ENCODE measurements at regions not wholly inside any gene's neighbourhood (a gene's known extent, or its start where the extent isn't known, plus 50 kb on each side); places are given as distances from the start of the nearest gene placed in this dataset.

GRCh38 chr10:120345186-120345585 is 111.8 kb upstream of the PLPP4 start:
- no peaks in the 10 kb centered on the region for H3K4me1 ChIP-seq (ENCODE audit: control insufficient read depth in 2 of 2, insufficient read depth in 2 of 2, low read length in 2 of 2)
- H3K9me3 ChIP-seq (ENCODE audit: control insufficient read depth in 2 of 2, insufficient read depth in 1 of 2, low read length in 1 of 2), result no peaks in the 10 kb centered on the region
- no peak overlapping the region for H3K27ac ChIP-seq (ENCODE audit: low read depth in 1 of 2, low read length in 1 of 2)
- H3K27me3 ChIP-seq (ENCODE audit: control insufficient read depth in 2 of 2, insufficient read depth in 1 of 2, low read length in 1 of 2), result no peaks in the 10 kb centered on the region
- H3K4me3 ChIP-seq (ENCODE audit: low read length in 2 of 2), result no peak overlapping the region
- H3K36me3 ChIP-seq (ENCODE audit: control insufficient read depth in 2 of 2, insufficient read depth in 2 of 2, low read length in 1 of 2), result no peaks in the 10 kb centered on the region
- 65% methylated on average over 2 of the region's 2 CpGs for WGBS
- DNase-seq (ENCODE audit: low read depth in 6 of 9, low spot score in 9 of 9), result no peak

DNA sequence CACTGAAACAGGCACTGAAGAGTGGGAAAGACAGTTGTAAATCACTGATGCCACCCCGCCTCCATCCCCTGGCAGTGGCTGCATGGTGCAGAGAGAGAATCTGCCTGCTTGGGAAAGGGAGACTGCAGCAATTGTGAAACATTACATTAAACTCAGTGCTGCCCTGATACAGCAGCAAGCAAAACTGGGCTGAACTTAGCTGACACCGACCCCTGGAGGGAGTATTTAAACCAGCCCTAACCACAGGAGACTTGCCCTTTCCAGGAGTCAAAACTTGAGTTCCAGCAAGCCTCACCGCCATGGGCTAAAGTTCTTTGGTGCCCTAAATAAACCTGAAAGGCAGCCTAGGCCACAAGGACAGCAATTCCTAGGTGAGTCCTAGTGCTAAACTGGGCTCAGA is 109.4 kb upstream of the PLPP4 start:
- no peaks in the 10 kb centered on the region for H3K9me3 ChIP-seq (ENCODE audit: control insufficient read depth in 2 of 2, insufficient read depth in 1 of 2, low read length in 1 of 2)
- DNase-seq (ENCODE audit: low read depth in 6 of 9, low spot score in 9 of 9), result no peak
- 51% methylated on average over 3 of the region's 3 CpGs for WGBS

DNA sequence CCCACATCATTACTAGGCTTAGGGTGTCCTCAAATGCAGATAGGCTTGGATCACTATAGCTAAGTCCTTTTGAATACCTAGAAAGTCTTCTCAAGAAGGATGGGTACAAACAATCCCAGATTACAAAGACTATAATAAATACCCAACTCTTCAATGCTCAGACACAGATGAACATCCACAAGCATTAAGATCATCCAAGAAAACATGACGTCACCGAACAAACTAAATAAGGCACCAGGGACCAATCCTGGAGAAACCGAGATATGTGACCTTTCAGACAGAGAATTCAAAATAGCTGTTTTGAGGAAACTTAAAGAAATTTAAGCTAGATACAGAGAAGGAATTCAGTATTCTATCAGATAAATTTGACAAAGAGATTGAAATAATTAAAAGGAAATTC is 108.0 kb upstream of the PLPP4 start:
- Histone ChIP-seq H3K9me3 (ENCODE audit: control insufficient read depth in 2 of 2, insufficient read depth in 1 of 2, low read length in 1 of 2) (no peaks in the 10 kb centered on the region), H3K27me3 (ENCODE audit: control insufficient read depth in 2 of 2, insufficient read depth in 1 of 2, low read length in 1 of 2) (no peaks in the 10 kb centered on the region), H3K36me3 (ENCODE audit: control insufficient read depth in 2 of 2, insufficient read depth in 2 of 2, low read length in 1 of 2) (no peaks in the 10 kb centered on the region), H3K4me3 (ENCODE audit: low read length in 2 of 2) (no peak overlapping the region), H3K4me1 (ENCODE audit: control insufficient read depth in 2 of 2, insufficient read depth in 2 of 2, low read length in 2 of 2) (no peaks in the 10 kb centered on the region), H3K27ac (ENCODE audit: low read depth in 1 of 2, low read length in 1 of 2) (no peak overlapping the region)
- DNase-seq (ENCODE audit: low read depth in 6 of 9, low spot score in 9 of 9), result no peak
- 98% methylated on average over 3 of the region's 3 CpGs for WGBS

More for the DNA sequence above, 109.4 kb upstream of the PLPP4 start:
- Histone ChIP-seq H3K36me3 (ENCODE audit: control insufficient read depth in 2 of 2, insufficient read depth in 2 of 2, low read length in 1 of 2) (no peaks in the 10 kb centered on the region), H3K27ac (ENCODE audit: low read depth in 1 of 2, low read length in 1 of 2) (no peak overlapping the region), H3K4me3 (ENCODE audit: low read length in 2 of 2) (no peak overlapping the region), H3K27me3 (ENCODE audit: control insufficient read depth in 2 of 2, insufficient read depth in 1 of 2, low read length in 1 of 2) (no peaks in the 10 kb centered on the region), H3K4me1 (ENCODE audit: control insufficient read depth in 2 of 2, insufficient read depth in 2 of 2, low read length in 2 of 2) (no peaks in the 10 kb centered on the region)

GRCh38 chr10:120355425-120355824 is 101.6 kb upstream of the PLPP4 start:
- Histone ChIP-seq H3K27ac (ENCODE audit: low read depth in 1 of 2, low read length in 1 of 2) (no peak overlapping the region), H3K27me3 (ENCODE audit: control insufficient read depth in 2 of 2, insufficient read depth in 1 of 2, low read length in 1 of 2) (no peaks in the 10 kb centered on the region), H3K4me1 (ENCODE audit: control insufficient read depth in 2 of 2, insufficient read depth in 2 of 2, low read length in 2 of 2) (no peaks in the 10 kb centered on the region), H3K36me3 (ENCODE audit: control insufficient read depth in 2 of 2, insufficient read depth in 2 of 2, low read length in 1 of 2) (no peaks in the 10 kb centered on the region), H3K9me3 (ENCODE audit: control insufficient read depth in 2 of 2, insufficient read depth in 1 of 2, low read length in 1 of 2) (no peaks in the 10 kb centered on the region), H3K4me3 (ENCODE audit: low read length in 2 of 2) (no peak overlapping the region)
- DNase-seq (ENCODE audit: low read depth in 6 of 9, low spot score in 9 of 9), result no peak
- WGBS, result 95% methylated on average over 2 of the region's 2 CpGs

- Histone ChIP-seq H3K9me3 (ENCODE audit: control insufficient read depth in 2 of 2, insufficient read depth in 1 of 2, low read length in 1 of 2) (no peaks in the 10 kb centered on the region), H3K27ac (ENCODE audit: low read depth in 1 of 2, low read length in 1 of 2) (no peak overlapping the region), H3K4me3 (ENCODE audit: low read length in 2 of 2) (no peak overlapping the region), H3K4me1 (ENCODE audit: control insufficient read depth in 2 of 2, insufficient read depth in 2 of 2, low read length in 2 of 2) (no peaks in the 10 kb centered on the region), H3K27me3 (ENCODE audit: control insufficient read depth in 2 of 2, insufficient read depth in 1 of 2, low read length in 1 of 2) (no peaks in the 10 kb centered on the region), H3K36me3 (ENCODE audit: control insufficient read depth in 2 of 2, insufficient read depth in 2 of 2, low read length in 1 of 2) (no peaks in the 10 kb centered on the region)
- WGBS, result 88% methylated on average over 3 of the region's 3 CpGs
- DNase-seq (ENCODE audit: low read depth in 6 of 9, low spot score in 9 of 9), result no peak
These were observed 96.5 kb upstream of the PLPP4 start for GRCh38 chr10:120360571-120360970.

GRCh38 chr10:120365872-120366271 is 91.2 kb upstream of the PLPP4 start:
- no peaks in the 10 kb centered on the region for H3K4me1 ChIP-seq (ENCODE audit: control insufficient read depth in 2 of 2, insufficient read depth in 2 of 2, low read length in 2 of 2)
- H3K27ac ChIP-seq (ENCODE audit: low read depth in 1 of 2, low read length in 1 of 2), result no peak overlapping the region
- DNase-seq (ENCODE audit: low read depth in 6 of 9, low spot score in 9 of 9), result no peak
- WGBS, result 92% methylated on average over 5 of the region's 5 CpGs
- H3K36me3 ChIP-seq (ENCODE audit: control insufficient read depth in 2 of 2, insufficient read depth in 2 of 2, low read length in 1 of 2), result no peaks in the 10 kb centered on the region
- H3K9me3 ChIP-seq (ENCODE audit: control insufficient read depth in 2 of 2, insufficient read depth in 1 of 2, low read length in 1 of 2), result no peaks in the 10 kb centered on the region
- H3K4me3 ChIP-seq (ENCODE audit: low read length in 2 of 2), result no peak overlapping the region
- no peaks in the 10 kb centered on the region for H3K27me3 ChIP-seq (ENCODE audit: control insufficient read depth in 2 of 2, insufficient read depth in 1 of 2, low read length in 1 of 2)

- H3K36me3 ChIP-seq (ENCODE audit: control insufficient read depth in 2 of 2, insufficient read depth in 2 of 2, low read length in 1 of 2), result no peaks in the 10 kb centered on the region
- no peak for DNase-seq (ENCODE audit: low read depth in 6 of 9, low spot score in 9 of 9)
- H3K27ac ChIP-seq (ENCODE audit: low read depth in 1 of 2, low read length in 1 of 2), result no peak overlapping the region
- no peak overlapping the region for H3K4me3 ChIP-seq (ENCODE audit: low read length in 2 of 2)
- WGBS, result 84% methylated on average over 3 of the region's 3 CpGs
- H3K9me3 ChIP-seq (ENCODE audit: control insufficient read depth in 2 of 2, insufficient read depth in 1 of 2, low read length in 1 of 2), result no peaks in the 10 kb centered on the region
- H3K27me3 ChIP-seq (ENCODE audit: control insufficient read depth in 2 of 2, insufficient read depth in 1 of 2, low read length in 1 of 2), result no peaks in the 10 kb centered on the region
- H3K4me1 ChIP-seq (ENCODE audit: control insufficient read depth in 2 of 2, insufficient read depth in 2 of 2, low read length in 2 of 2), result no peaks in the 10 kb centered on the region
These were observed 89.7 kb upstream of the PLPP4 start for GRCh38 chr10:120367341-120367740.

DNA sequence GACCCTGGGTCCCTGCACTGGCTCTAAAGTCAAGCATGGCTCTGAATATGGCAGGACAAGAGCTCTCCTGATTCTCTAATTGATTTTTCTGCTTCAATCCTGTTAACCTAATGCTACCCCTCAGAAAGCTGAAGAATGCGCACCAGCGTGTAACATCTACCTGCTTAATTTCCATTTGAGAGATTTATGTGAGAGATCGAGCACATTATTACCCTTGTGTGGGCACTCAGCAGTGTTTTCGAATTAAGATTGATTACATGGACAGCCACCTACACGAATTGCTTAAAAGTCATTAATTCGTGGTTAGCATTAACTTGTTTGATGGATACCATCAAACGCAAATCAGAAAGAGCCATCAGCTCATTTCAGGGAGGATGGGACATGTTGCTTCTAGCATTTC is 88.7 kb upstream of the PLPP4 start:
- Histone ChIP-seq H3K4me1 (ENCODE audit: control insufficient read depth in 2 of 2, insufficient read depth in 2 of 2, low read length in 2 of 2) (no peaks in the 10 kb centered on the region), H3K27me3 (ENCODE audit: control insufficient read depth in 2 of 2, insufficient read depth in 1 of 2, low read length in 1 of 2) (no peaks in the 10 kb centered on the region), H3K36me3 (ENCODE audit: control insufficient read depth in 2 of 2, insufficient read depth in 2 of 2, low read length in 1 of 2) (no peaks in the 10 kb centered on the region), H3K27ac (ENCODE audit: low read depth in 1 of 2, low read length in 1 of 2) (no peak overlapping the region), H3K9me3 (ENCODE audit: control insufficient read depth in 2 of 2, insufficient read depth in 1 of 2, low read length in 1 of 2) (no peaks in the 10 kb centered on the region), H3K4me3 (ENCODE audit: low read length in 2 of 2) (no peak overlapping the region)
- no peak for DNase-seq (ENCODE audit: low read depth in 6 of 9, low spot score in 9 of 9)
- WGBS, result 87% methylated on average over 7 of the region's 7 CpGs

DNA sequence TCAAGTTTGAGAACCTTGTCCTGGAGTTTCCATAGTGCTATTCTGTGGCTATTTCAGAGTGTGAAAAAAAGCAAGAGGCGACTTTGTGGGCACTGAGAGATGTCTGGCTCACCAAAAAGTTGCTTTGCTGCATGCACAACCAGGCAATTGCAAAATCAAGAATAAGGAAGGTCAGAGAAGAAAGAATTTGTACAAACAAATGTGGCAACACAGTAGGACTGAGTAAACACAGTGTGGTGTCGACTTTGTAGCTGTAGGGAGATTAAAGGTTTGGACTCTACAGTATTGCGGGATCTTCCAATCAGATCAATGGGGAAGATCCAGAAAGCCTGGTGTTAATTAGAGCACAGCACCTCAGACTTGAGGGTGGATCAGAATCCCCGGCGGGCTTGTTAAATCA is 88.1 kb upstream of the PLPP4 start:
- no peak for DNase-seq (ENCODE audit: low read depth in 6 of 9, low spot score in 9 of 9)
- WGBS, result 78% methylated on average over 5 of the region's 5 CpGs
- Histone ChIP-seq H3K27me3 (ENCODE audit: control insufficient read depth in 2 of 2, insufficient read depth in 1 of 2, low read length in 1 of 2) (no peaks in the 10 kb centered on the region), H3K4me1 (ENCODE audit: control insufficient read depth in 2 of 2, insufficient read depth in 2 of 2, low read length in 2 of 2) (no peaks in the 10 kb centered on the region), H3K36me3 (ENCODE audit: control insufficient read depth in 2 of 2, insufficient read depth in 2 of 2, low read length in 1 of 2) (no peaks in the 10 kb centered on the region), H3K27ac (ENCODE audit: low read depth in 1 of 2, low read length in 1 of 2) (no peak overlapping the region), H3K9me3 (ENCODE audit: control insufficient read depth in 2 of 2, insufficient read depth in 1 of 2, low read length in 1 of 2) (no peaks in the 10 kb centered on the region), H3K4me3 (ENCODE audit: low read length in 2 of 2) (no peak overlapping the region)

- H3K9me3 ChIP-seq (ENCODE audit: control insufficient read depth in 2 of 2, insufficient read depth in 1 of 2, low read length in 1 of 2), result no peaks in the 10 kb centered on the region
- DNase-seq (ENCODE audit: low read depth in 6 of 9, low spot score in 9 of 9), result no peak
- H3K27ac ChIP-seq (ENCODE audit: low read depth in 1 of 2, low read length in 1 of 2), result no peak overlapping the region
- 79% methylated on average over 2 of the region's 2 CpGs for WGBS
- no peaks in the 10 kb centered on the region for H3K4me1 ChIP-seq (ENCODE audit: control insufficient read depth in 2 of 2, insufficient read depth in 2 of 2, low read length in 2 of 2)
- no peaks in the 10 kb centered on the region for H3K27me3 ChIP-seq (ENCODE audit: control insufficient read depth in 2 of 2, insufficient read depth in 1 of 2, low read length in 1 of 2)
- no peaks in the 10 kb centered on the region for H3K36me3 ChIP-seq (ENCODE audit: control insufficient read depth in 2 of 2, insufficient read depth in 2 of 2, low read length in 1 of 2)
- no peak overlapping the region for H3K4me3 ChIP-seq (ENCODE audit: low read length in 2 of 2)
These were observed 87.2 kb upstream of the PLPP4 start for GRCh38 chr10:120369856-120370276.

All from thymus (tissue), 11 donors.